ENCODE measurements at regions not wholly inside any gene's neighbourhood (a gene's known extent, or its start where the extent isn't known, plus 50 kb on each side); places are given as distances from the start of the nearest gene placed in this dataset.

DNA sequence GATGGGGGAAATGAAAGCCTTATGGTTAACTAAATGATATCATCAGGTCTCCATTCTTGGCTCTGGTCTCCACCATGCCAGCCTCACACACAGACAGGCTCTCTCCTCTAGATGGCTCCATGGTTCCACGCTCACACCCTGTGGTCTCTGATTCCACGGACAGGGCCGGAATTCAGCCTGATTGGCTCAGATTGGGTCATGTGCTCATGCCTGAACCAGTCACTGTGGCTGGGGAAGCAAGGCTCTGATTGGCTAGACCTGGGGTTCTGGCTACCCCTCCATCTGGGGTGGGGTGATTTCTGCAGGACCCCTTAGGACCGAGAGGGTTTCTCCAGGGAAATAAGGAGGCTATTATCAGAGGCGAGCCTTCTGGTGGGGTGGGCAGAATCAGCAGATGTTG, 277.0 kb downstream of the PTPRU start:
- Mint-ChIP-seq H3K4me3 (ENCODE audit: low read depth) (no peak overlapping the region), H3K36me3 (ENCODE audit: insufficient read depth) (no peaks in the 10 kb centered on the region), H3K9me3 (ENCODE audit: low read depth) (peaks cover 3% of the 10 kb centered on the region), H3K27me3 (peaks cover 9% of the 10 kb centered on the region), H3K4me1 (ENCODE audit: low read depth) (peaks cover 2% of the 10 kb centered on the region), H3K27ac (no peak overlapping the region)
- no peak for DNase-seq (ENCODE audit: low spot score, unreplicated experiment)
- TF ChIP-seq, protein P1, sequence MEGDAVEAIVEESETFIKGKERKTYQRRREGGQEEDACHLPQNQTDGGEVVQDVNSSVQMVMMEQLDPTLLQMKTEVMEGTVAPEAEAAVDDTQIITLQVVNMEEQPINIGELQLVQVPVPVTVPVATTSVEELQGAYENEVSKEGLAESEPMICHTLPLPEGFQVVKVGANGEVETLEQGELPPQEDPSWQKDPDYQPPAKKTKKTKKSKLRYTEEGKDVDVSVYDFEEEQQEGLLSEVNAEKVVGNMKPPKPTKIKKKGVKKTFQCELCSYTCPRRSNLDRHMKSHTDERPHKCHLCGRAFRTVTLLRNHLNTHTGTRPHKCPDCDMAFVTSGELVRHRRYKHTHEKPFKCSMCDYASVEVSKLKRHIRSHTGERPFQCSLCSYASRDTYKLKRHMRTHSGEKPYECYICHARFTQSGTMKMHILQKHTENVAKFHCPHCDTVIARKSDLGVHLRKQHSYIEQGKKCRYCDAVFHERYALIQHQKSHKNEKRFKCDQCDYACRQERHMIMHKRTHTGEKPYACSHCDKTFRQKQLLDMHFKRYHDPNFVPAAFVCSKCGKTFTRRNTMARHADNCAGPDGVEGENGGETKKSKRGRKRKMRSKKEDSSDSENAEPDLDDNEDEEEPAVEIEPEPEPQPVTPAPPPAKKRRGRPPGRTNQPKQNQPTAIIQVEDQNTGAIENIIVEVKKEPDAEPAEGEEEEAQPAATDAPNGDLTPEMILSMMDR (IDR thresholded peaks at IDR 0.05; ENCODE audit: unreplicated experiment): peak; percentile 37

DNA sequence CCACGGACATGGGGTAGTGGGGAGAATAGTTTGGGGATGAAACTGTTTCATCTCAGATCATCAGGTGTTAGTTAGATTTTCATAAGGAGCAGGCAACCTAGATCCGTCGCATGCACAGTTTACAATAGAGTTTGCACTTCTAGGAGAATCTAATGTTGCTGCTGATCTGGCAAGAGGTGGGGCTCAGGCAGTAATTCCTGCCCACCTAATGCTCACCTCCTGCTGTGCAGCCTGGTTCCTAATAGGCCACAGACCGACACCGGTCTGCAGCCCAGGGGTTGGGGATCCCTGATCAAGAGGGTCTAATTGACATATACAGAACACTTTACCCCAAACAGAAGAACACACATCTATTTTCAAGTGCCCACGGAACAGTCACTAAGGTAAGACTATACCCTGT, 275.1 kb downstream of the PTPRU start:
- Mint-ChIP-seq H3K4me3 (ENCODE audit: low read depth) (no peak overlapping the region), H3K9me3 (ENCODE audit: low read depth) (peaks cover 3% of the 10 kb centered on the region), H3K4me1 (ENCODE audit: low read depth) (peaks cover 2% of the 10 kb centered on the region), H3K36me3 (ENCODE audit: insufficient read depth) (no peaks in the 10 kb centered on the region), H3K27me3 (peaks cover 15% of the 10 kb centered on the region), H3K27ac (no peak overlapping the region)
- no peak for DNase-seq (ENCODE audit: low spot score, unreplicated experiment)
- TF ChIP-seq, protein P1 (IDR thresholded peaks at IDR 0.05; ENCODE audit: unreplicated experiment): no peak

DNA sequence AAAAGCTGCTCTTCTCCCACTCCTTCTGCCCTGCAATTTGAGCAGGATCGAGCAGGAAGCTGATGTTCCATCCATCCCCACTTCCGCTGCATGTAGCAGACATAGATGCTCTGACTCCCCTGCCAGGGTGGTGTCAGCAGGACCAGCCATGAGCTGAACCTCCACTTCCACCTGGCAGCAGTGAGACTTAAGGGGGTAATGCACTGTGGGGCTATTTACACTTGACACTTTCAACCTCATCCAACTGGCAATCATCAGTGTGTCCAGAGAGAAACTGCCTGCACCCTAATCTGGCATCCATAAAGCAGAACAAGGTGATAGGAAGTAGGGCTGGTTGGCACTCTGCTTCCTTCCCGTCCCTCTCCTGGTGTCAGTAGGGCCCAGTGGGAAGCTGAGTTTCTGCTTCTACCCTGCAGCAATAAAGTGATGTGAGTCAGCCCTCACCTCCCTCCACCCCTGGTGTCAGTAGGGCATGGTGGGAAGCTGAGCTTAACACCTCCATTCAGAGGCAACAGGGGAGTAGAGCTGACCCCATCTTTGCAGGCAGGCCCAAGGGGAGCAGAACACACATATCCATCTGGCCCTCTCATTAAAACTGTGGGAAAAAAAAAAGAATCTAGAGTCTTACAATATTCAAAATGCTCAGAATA, 272.3 kb downstream of the PTPRU start:
- H3K36me3 Mint-ChIP-seq (ENCODE audit: insufficient read depth): no peaks in the 10 kb centered on the region
- no peak overlapping the region for H3K4me3 Mint-ChIP-seq (ENCODE audit: low read depth)
- TF ChIP-seq, protein P1 (IDR thresholded peaks at IDR 0.05; ENCODE audit: unreplicated experiment): no peak
- no peak overlapping the region for H3K27ac Mint-ChIP-seq
- H3K27me3 Mint-ChIP-seq: peaks cover 12% of the 10 kb centered on the region
- peaks cover 10% of the 10 kb centered on the region for H3K4me1 Mint-ChIP-seq (ENCODE audit: low read depth)
- H3K9me3 Mint-ChIP-seq (ENCODE audit: low read depth): peaks cover 3% of the 10 kb centered on the region
- no peak for DNase-seq (ENCODE audit: low spot score, unreplicated experiment)

DNA sequence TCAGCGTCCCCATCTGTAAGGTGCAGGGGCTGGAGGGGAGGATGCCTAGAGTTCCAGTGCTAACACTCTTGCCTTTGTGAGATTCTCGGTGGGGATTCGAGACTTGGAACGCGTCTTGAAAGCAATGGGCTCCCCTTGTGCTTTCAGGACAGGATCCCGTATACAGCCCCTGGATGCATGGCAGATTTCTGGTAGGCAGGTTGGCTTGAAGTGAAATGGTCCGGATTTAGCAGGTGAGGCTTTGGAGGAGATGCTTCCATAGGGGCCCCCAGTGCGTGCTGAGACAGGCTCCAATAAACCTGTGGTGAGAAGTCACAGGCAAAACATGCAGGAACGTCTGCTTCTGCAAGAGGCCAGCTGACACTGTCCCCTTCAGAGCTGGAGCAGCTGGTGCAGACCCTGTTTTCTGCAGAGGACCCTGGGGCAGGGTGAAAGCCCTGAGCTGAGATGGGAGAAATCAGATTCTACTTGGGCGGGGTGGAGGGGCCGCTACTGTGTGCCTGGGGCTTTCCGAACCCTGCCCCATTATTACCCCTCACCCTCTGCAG, 270.4 kb downstream of the PTPRU start:
- Mint-ChIP-seq H3K27ac (no peak overlapping the region), H3K4me1 (ENCODE audit: low read depth) (peaks cover 19% of the 10 kb centered on the region), H3K9me3 (ENCODE audit: low read depth) (peaks cover 3% of the 10 kb centered on the region), H3K36me3 (ENCODE audit: insufficient read depth) (no peaks in the 10 kb centered on the region), H3K27me3 (peaks cover 12% of the 10 kb centered on the region), H3K4me3 (ENCODE audit: low read depth) (no peak overlapping the region)
- DNase-seq (ENCODE audit: low spot score, unreplicated experiment): no peak
- TF ChIP-seq, protein P1 (IDR thresholded peaks at IDR 0.05; ENCODE audit: unreplicated experiment): no peak

DNA sequence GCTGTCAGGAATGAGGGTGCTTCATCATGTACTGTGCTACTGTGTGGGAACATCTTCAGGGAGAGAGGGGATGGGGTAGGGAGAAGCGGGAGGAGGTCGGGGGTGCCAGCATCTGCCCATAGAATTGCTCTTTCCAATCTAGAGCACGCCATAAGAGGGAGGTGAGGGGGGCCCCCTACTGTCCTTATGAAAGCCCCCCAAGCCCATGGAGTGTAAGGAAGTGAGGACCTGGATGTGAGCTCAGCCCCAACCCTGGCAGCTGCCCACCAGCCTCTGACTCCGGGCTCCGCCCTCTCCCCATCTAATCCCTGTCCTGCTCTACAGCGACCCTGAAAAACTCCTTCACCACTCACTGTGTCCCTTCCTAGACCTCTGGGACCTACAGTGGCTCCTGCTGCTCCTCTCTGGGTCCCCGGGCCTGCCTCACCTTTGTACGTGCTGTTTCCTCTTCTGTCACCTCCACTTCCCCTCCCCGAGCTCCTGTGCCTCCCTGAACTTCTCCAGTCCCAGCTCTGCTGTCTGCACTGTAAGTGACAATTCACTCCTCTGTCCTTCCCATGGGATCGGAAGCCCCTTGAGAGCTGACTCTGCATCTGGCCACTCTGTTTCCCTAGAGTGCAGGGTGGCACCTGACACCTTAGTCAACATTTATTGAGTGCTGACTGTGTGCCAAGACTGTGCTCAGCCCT, 269.4 kb downstream of the PTPRU start:
- H3K36me3 Mint-ChIP-seq (ENCODE audit: insufficient read depth): no peaks in the 10 kb centered on the region
- peaks cover 25% of the 10 kb centered on the region for H3K4me1 Mint-ChIP-seq (ENCODE audit: low read depth)
- no peak overlapping the region for H3K4me3 Mint-ChIP-seq (ENCODE audit: low read depth)
- no peak for DNase-seq (ENCODE audit: low spot score, unreplicated experiment)
- peaks cover 12% of the 10 kb centered on the region for H3K27me3 Mint-ChIP-seq
- peaks cover 7% of the 10 kb centered on the region for H3K9me3 Mint-ChIP-seq (ENCODE audit: low read depth)
- H3K27ac Mint-ChIP-seq: no peak overlapping the region
- TF ChIP-seq, protein P1 (IDR thresholded peaks at IDR 0.05; ENCODE audit: unreplicated experiment): no peak

All from progenitor cell of endocrine pancreas (in vitro differentiated cells).